ENCODE measurements at regions not wholly inside any gene's neighbourhood (a gene's known extent, or its start where the extent isn't known, plus 50 kb on each side); places are given as distances from the start of the nearest gene placed in this dataset.

- TF ChIP-seq, protein P1, sequence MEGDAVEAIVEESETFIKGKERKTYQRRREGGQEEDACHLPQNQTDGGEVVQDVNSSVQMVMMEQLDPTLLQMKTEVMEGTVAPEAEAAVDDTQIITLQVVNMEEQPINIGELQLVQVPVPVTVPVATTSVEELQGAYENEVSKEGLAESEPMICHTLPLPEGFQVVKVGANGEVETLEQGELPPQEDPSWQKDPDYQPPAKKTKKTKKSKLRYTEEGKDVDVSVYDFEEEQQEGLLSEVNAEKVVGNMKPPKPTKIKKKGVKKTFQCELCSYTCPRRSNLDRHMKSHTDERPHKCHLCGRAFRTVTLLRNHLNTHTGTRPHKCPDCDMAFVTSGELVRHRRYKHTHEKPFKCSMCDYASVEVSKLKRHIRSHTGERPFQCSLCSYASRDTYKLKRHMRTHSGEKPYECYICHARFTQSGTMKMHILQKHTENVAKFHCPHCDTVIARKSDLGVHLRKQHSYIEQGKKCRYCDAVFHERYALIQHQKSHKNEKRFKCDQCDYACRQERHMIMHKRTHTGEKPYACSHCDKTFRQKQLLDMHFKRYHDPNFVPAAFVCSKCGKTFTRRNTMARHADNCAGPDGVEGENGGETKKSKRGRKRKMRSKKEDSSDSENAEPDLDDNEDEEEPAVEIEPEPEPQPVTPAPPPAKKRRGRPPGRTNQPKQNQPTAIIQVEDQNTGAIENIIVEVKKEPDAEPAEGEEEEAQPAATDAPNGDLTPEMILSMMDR (IDR thresholded peaks at IDR 0.05; ENCODE audit: low read depth, low read length, poor library complexity, severe bottlenecking) = no peak
- TF ChIP-seq EZH2phosphoT487 (IDR thresholded peaks at IDR 0.05; ENCODE audit: borderline replicate concordance, low read length) = no peak
These were observed 478.0 kb upstream of the CPEB2 start for GRCh38 chr4:14524276-14524675.

All from DOHH2 (cell line).